Activated CD8-positive, alpha-beta T cell treated with anti-CD3 and anti-CD28 coated beads for 36 hours (primary cell): ENCODE measurements at regions not wholly inside any gene's neighbourhood (a gene's known extent, or its start where the extent isn't known, plus 50 kb on each side); places are given as distances from the start of the nearest gene placed in this dataset.

Experiments
- ATAC-seq: fragments of 200-7000 bp; cut with Tn5 transposase; one replicate; pipeline ENCODE4 v1.10.0; 2021; ENCODE audit warnings: mild to moderate bottlenecking, moderate library complexity
- CTCF ChIA-PET: fragments of 350-600 bp; sonication (Branson Sonifier 250); formaldehyde crosslinking; loops from one replicate; lab custom pipeline; 2021; ENCODE audit warnings: antibody characterized with exemption; lab: Charles Lee
- POLR2A ChIA-PET: fragments of 350-600 bp; sonication (Branson Sonifier 250); formaldehyde crosslinking; loops from one replicate; lab custom pipeline; 2021; ENCODE audit warnings: antibody characterized with exemption; lab: Charles Lee
- DNase-seq: peaks from one replicate; pipeline ENCODE4 v3.0.0-alpha.2; 2020
- H3K27ac Mint-ChIP-seq: one replicate; pipeline ENCODE4 v1.8.0; 2021; ENCODE audit warnings: mild to moderate bottlenecking, mixed read lengths
- H3K27me3 Mint-ChIP-seq: one replicate; pipeline ENCODE4 v1.8.0; 2021; ENCODE audit warnings: mixed read lengths
- H3K36me3 Mint-ChIP-seq: one replicate; pipeline ENCODE4 v1.8.0; 2021; ENCODE audit warnings: low read depth, mixed read lengths
- H3K4me1 Mint-ChIP-seq: one replicate; pipeline ENCODE4 v1.8.0; 2021; ENCODE audit warnings: low read depth, mixed read lengths
- H3K4me3 Mint-ChIP-seq: one replicate; pipeline ENCODE4 v1.8.0; 2021; ENCODE audit warnings: mild to moderate bottlenecking, moderate library complexity, mixed read lengths
- H3K9me3 Mint-ChIP-seq: one replicate; pipeline ENCODE4 v1.8.0; 2021; ENCODE audit warnings: mixed read lengths
- intact Hi-C: fragments of 100-400 bp; cut with micrococcal nuclease; formaldehyde crosslinking; loops from one replicate; pipeline ENCODE4 v1.10.0; 2022
- TF ChIP-seq, protein P1 (sequence below): fragments of 200-600 bp; IDR thresholded peaks from one replicate; pipeline ENCODE4 v1.8.0; 2022; ENCODE audit warnings: antibody characterized with exemption, mild to moderate bottlenecking

DNA sequence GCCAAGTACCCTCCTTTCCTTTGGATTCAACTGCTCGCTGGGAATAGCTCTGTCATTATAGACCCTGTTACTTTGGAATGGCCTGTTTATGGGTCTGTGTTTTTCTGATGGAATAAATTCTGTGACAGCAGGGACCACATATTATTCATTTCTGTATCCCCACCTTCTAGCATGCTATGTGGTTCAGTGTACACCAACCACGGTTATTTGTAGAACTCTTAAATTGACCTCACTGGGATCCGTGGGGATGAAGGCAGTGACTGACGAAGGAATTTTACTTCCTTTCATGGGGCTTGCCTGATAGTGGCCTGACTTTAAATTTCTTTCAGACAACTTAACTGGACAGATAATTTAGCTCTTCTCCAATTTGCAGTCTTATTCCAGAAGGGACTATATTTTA is 343.2 kb downstream of the SPRY1 start:
- DNase-seq: no peak
- Mint-ChIP-seq H3K4me3 (no peak overlapping the region), H3K9me3 (no peaks in the 10 kb centered on the region), H3K27me3 (peaks cover 1% of the 10 kb centered on the region), H3K4me1 (no peaks in the 10 kb centered on the region), H3K27ac (no peak overlapping the region), H3K36me3 (no peaks in the 10 kb centered on the region)
- POLR2A ChIA-PET: no interaction called here
- no peak for ATAC-seq
- TF ChIP-seq, protein P1, sequence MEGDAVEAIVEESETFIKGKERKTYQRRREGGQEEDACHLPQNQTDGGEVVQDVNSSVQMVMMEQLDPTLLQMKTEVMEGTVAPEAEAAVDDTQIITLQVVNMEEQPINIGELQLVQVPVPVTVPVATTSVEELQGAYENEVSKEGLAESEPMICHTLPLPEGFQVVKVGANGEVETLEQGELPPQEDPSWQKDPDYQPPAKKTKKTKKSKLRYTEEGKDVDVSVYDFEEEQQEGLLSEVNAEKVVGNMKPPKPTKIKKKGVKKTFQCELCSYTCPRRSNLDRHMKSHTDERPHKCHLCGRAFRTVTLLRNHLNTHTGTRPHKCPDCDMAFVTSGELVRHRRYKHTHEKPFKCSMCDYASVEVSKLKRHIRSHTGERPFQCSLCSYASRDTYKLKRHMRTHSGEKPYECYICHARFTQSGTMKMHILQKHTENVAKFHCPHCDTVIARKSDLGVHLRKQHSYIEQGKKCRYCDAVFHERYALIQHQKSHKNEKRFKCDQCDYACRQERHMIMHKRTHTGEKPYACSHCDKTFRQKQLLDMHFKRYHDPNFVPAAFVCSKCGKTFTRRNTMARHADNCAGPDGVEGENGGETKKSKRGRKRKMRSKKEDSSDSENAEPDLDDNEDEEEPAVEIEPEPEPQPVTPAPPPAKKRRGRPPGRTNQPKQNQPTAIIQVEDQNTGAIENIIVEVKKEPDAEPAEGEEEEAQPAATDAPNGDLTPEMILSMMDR: no peak
- CTCF ChIA-PET: no interaction called here
- intact Hi-C loops: no loop called here

DNA sequence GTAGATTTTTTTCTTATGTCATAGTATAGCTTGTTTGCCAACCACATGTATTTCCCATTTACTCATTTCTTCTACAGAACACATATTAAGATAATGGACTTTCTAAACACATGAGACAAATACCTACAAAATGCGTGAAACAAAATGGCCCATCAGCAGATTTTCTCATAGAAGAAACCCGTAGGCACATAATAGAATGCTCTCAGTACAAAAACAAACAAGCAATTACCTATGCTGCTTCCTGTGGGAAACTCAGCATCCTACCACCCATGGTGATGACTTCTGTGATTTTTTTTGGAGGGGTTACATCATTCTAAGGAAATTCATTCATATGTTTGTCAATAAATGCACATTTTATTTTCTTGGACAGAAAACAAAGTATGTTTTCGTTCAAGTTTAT is 343.6 kb downstream of the SPRY1 start:
- Mint-ChIP-seq H3K4me3 (no peak overlapping the region), H3K27me3 (peaks cover 3% of the 10 kb centered on the region), H3K36me3 (no peaks in the 10 kb centered on the region), H3K4me1 (no peaks in the 10 kb centered on the region), H3K27ac (no peak overlapping the region), H3K9me3 (no peaks in the 10 kb centered on the region)
- ChIA-PET CTCF (no interaction called here), POLR2A (no interaction called here)
- intact Hi-C loops: no loop called here
- DNase-seq (no peak), ATAC-seq (no peak)
- TF ChIP-seq, protein P1: no peak

DNA sequence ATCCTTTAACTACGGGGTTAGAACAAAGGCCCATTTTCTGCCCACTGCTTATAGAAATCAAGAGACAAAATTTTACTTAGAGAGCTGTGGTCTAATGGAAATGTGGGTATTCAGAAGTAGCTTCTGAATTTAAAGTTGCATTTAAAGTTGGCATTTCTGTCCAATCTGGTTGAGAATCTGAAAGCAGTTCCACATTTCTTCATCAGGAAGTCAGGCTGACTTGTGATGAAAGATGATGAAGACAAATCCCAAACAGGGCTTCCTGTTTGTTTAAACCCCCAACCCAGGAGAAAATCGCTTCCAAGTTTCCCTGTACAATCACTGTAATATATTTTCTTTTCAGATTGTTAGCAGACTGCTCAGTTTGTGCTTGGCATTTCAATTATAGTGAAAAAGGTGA is 345.3 kb downstream of the SPRY1 start:
- POLR2A ChIA-PET: no interaction called here
- H3K36me3 Mint-ChIP-seq: no peaks in the 10 kb centered on the region
- no peaks in the 10 kb centered on the region for H3K4me1 Mint-ChIP-seq
- DNase-seq (no peak), ATAC-seq (no peak)
- intact Hi-C loops: no loop called here
- H3K9me3 Mint-ChIP-seq: no peaks in the 10 kb centered on the region
- CTCF ChIA-PET: no interaction called here
- H3K4me3 Mint-ChIP-seq: no peak overlapping the region
- TF ChIP-seq, protein P1: no peak
- no peak overlapping the region for H3K27ac Mint-ChIP-seq
- H3K27me3 Mint-ChIP-seq: peaks cover 3% of the 10 kb centered on the region

DNA sequence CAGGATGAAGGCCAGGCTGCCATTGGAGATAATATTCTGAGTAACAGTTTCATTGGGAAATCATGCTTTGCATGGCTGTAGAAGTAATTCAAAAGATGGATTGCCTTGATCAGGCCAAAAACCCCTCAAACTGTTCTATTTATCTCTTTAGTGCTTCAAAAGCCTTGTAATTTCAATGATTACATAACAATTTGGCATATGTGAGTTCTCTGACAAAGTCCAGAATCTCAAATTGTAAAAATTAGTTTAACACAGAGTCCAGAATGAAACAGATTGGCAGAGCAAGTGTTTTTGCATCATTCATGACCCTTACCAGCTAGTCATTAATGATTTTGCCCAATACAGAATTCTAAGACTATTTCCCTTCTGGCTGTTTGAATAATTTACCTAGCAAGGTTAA is 347.3 kb downstream of the SPRY1 start:
- Mint-ChIP-seq H3K27ac (no peak overlapping the region), H3K36me3 (no peaks in the 10 kb centered on the region), H3K4me1 (no peaks in the 10 kb centered on the region), H3K27me3 (peaks cover 7% of the 10 kb centered on the region), H3K4me3 (no peak overlapping the region), H3K9me3 (no peaks in the 10 kb centered on the region)
- intact Hi-C loops: no loop called here
- ChIA-PET CTCF (no interaction called here), POLR2A (no interaction called here)
- no peak for ATAC-seq
- TF ChIP-seq, protein P1: no peak
- DNase-seq: no peak

DNA sequence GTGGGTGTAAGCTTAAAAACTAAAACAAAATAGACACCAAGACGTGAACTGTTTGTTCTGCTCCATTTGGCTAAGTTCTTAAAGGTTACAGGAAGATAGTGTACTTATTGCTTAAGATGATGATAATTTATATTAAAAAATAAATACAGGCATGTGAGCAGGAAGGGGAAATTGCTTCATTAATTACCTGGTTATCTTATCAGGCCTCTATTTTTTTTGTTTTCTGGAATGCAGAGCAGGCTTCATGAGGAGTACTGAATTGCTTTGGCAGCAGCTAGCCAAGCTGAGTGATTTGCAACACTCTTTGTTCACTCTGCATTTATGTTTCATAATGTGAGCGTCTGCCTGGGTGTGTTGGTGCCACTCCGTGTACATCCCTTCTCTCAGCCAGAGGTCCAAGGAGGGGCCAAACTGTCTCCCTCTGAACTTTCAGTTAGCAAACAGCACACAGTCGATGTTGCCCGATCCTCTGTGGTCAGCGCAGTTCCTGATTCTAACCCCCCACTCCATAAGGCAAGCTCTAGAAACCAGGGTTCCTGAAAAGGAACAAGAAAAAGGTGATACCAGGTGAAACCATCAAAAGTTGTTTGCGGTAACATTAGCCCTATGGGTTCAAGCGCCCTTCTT is 348.2 kb downstream of the SPRY1 start:
- ChIA-PET POLR2A (no interaction called here), CTCF (no interaction called here)
- ATAC-seq (no peak), DNase-seq (no peak)
- no peak overlapping the region for H3K27ac Mint-ChIP-seq
- intact Hi-C loops: no loop called here
- no peaks in the 10 kb centered on the region for H3K4me1 Mint-ChIP-seq
- TF ChIP-seq, protein P1: no peak
- H3K4me3 Mint-ChIP-seq: no peak overlapping the region
- peaks cover 9% of the 10 kb centered on the region for H3K27me3 Mint-ChIP-seq
- H3K36me3 Mint-ChIP-seq: no peaks in the 10 kb centered on the region
- no peaks in the 10 kb centered on the region for H3K9me3 Mint-ChIP-seq
